IPS DF 4.7 (cell line): ENCODE measurements at regions not wholly inside any gene's neighbourhood (a gene's known extent, or its start where the extent isn't known, plus 50 kb on each side); places are given as distances from the start of the nearest gene placed in this dataset.

ENCODE experiments used
- DNase-seq: peaks from one replicate; pipeline ENCODE4 v3.0.0-alpha.2; 2013; ENCODE audit warnings: low spot score; ENCODE audit errors: extremely low read depth

- no peak for DNase-seq
These were observed 160.6 kb upstream of the COL21A1 start for GRCh38 chr6:56407883-56408410.

- DNase-seq = no peak
These were observed 159.2 kb upstream of the COL21A1 start for GRCh38 chr6:56406276-56407269.

GRCh38 chr6:56404599-56404998 lies 157.2 kb upstream of the COL21A1 start:
- DNase-seq = no peak

GRCh38 chr6:56403745-56404144 lies 156.4 kb upstream of the COL21A1 start:
- DNase-seq = no peak

GRCh38 chr6:56401477-56402070 lies 154.2 kb upstream of the COL21A1 start:
- DNase-seq = no peak

- no peak for DNase-seq
These were observed 152.9 kb upstream of the COL21A1 start for GRCh38 chr6:56400273-56400672.

GRCh38 chr6:56399672-56400263 lies 152.4 kb upstream of the COL21A1 start:
- no peak for DNase-seq

GRCh38 chr6:56399250-56399671 lies 151.9 kb upstream of the COL21A1 start:
- no peak for DNase-seq

GRCh38 chr6:56396435-56396834 lies 149.1 kb upstream of the COL21A1 start:
- no peak for DNase-seq

- DNase-seq = no peak
These were observed 146.5 kb upstream of the COL21A1 start for GRCh38 chr6:56393615-56394612.

GRCh38 chr6:56388415-56388755 lies 141.0 kb upstream of the COL21A1 start:
- DNase-seq = no peak

GRCh38 chr6:56387621-56388414 lies 140.4 kb upstream of the COL21A1 start:
- no peak for DNase-seq

- no peak for DNase-seq
These were observed 139.3 kb upstream of the COL21A1 start for GRCh38 chr6:56386717-56387116.

GRCh38 chr6:56385981-56386593 lies 138.7 kb upstream of the COL21A1 start:
- DNase-seq = no peak

GRCh38 chr6:56383160-56383559 lies 135.8 kb upstream of the COL21A1 start:
- DNase-seq = no peak

- DNase-seq = no peak
These were observed 135.1 kb upstream of the COL21A1 start for GRCh38 chr6:56382416-56382940.

- DNase-seq = no peak
These were observed 134.4 kb upstream of the COL21A1 start for GRCh38 chr6:56381801-56382251.

- no peak for DNase-seq
These were observed 133.1 kb upstream of the COL21A1 start for GRCh38 chr6:56380476-56380875.

- no peak for DNase-seq
These were observed 131.7 kb upstream of the COL21A1 start for GRCh38 chr6:56378966-56379585.
